GM19438 (cell line): ENCODE measurements at regions not wholly inside any gene's neighbourhood (a gene's known extent, or its start where the extent isn't known, plus 50 kb on each side); places are given as distances from the start of the nearest gene placed in this dataset.

Source experiments
- ATAC-seq: cut with Tn5 transposase; IDR thresholded peaks from one replicate; pipeline ENCODE4 v1.9.1; 2021; ENCODE audit warnings: low read depth; ENCODE audit not compliant: unreplicated experiment

- no peak for ATAC-seq
Observed at GRCh38 chr5:109533751-109534272, 124.0 kb upstream of the PJA2 start.

- no peak for ATAC-seq
Observed at GRCh38 chr5:109532773-109533364, 123.1 kb upstream of the PJA2 start.

GRCh38 chr5:109531262-109531661 is 121.5 kb upstream of the PJA2 start:
- ATAC-seq = no peak

- no peak for ATAC-seq
Observed at GRCh38 chr5:109529987-109530386, 120.2 kb upstream of the PJA2 start.

- ATAC-seq = no peak
Observed at GRCh38 chr5:109529520-109529919, 119.7 kb upstream of the PJA2 start.

- no peak for ATAC-seq
Observed at GRCh38 chr5:109524555-109524954, 114.8 kb upstream of the PJA2 start.

GRCh38 chr5:109524026-109524425 is 114.3 kb upstream of the PJA2 start:
- ATAC-seq = no peak

GRCh38 chr5:109522404-109522803 is 112.6 kb upstream of the PJA2 start:
- ATAC-seq = no peak

- no peak for ATAC-seq
Observed at GRCh38 chr5:109519416-109519815, 109.6 kb upstream of the PJA2 start.

GRCh38 chr5:109516390-109516789 is 106.6 kb upstream of the PJA2 start:
- no peak for ATAC-seq

GRCh38 chr5:109511980-109512734 is 102.4 kb upstream of the PJA2 start:
- ATAC-seq = no peak

- no peak for ATAC-seq
Observed at GRCh38 chr5:109506556-109506955, 96.8 kb upstream of the PJA2 start.

- ATAC-seq = no peak
Observed at GRCh38 chr5:109496112-109496511, 86.3 kb upstream of the PJA2 start.

GRCh38 chr5:109487753-109488420 is 78.1 kb upstream of the PJA2 start:
- ATAC-seq = no peak

- no peak for ATAC-seq
Observed at GRCh38 chr5:109486200-109486804, 76.5 kb upstream of the PJA2 start.

- ATAC-seq = no peak
Observed at GRCh38 chr5:109485030-109485429, 75.3 kb upstream of the PJA2 start.

GRCh38 chr5:109484597-109484996 is 74.8 kb upstream of the PJA2 start:
- ATAC-seq = no peak

GRCh38 chr5:109483395-109483971 is 73.7 kb upstream of the PJA2 start:
- no peak for ATAC-seq

- ATAC-seq = no peak
Observed at GRCh38 chr5:109482748-109483147, 73.0 kb upstream of the PJA2 start.

GRCh38 chr5:109479260-109479860 is 69.6 kb upstream of the PJA2 start:
- no peak for ATAC-seq
